OCI-LY1 (cell line): ENCODE measurements at regions not wholly inside any gene's neighbourhood (a gene's known extent, or its start where the extent isn't known, plus 50 kb on each side); places are given as distances from the start of the nearest gene placed in this dataset.
"Not testable (repeated sequence)": the region's sequence is repeated elsewhere in the genome, so short reads cannot be mapped to it uniquely, and the experiment has no call there.

Experiments
- H2AFZ ChIP-seq: fragments of 200-600 bp; sonication (generic), shearing (Covaris generic); 2 replicates; pipeline ENCODE4 v1.6.0; 2014; ENCODE audit warnings: antibody characterized with exemption, mild to moderate bottlenecking, low read length
- H3F3A ChIP-seq: fragments of 200-600 bp; sonication (generic), shearing (Covaris generic); 2 replicates; pipeline ENCODE4 v1.6.0; 2014; ENCODE audit warnings: mild to moderate bottlenecking, antibody characterized with exemption, low read length, moderate library complexity; ENCODE audit not compliant: insufficient read depth
- H3K27ac ChIP-seq: fragments of 200-600 bp; sonication (generic); 2 replicates; pipeline ENCODE4 v1.5.1; 2014; ENCODE audit warnings: low read length, mixed run types, mild to moderate bottlenecking, low read depth; ENCODE audit not compliant: poor library complexity, severe bottlenecking
- H3K27me3 ChIP-seq: fragments of 200-600 bp; sonication (generic); 2 replicates; pipeline ENCODE4 v1.6.0; 2014; ENCODE audit warnings: antibody characterized with exemption, mild to moderate bottlenecking, low read length, moderate library complexity; ENCODE audit not compliant: insufficient read depth
- H3K36me3 ChIP-seq: fragments of 200-600 bp; sonication (generic); 2 replicates; pipeline ENCODE4 v1.6.1; 2014; ENCODE audit warnings: mild to moderate bottlenecking, antibody characterized with exemption, low read length, moderate library complexity, mixed read lengths; ENCODE audit not compliant: insufficient read depth
- H3K4me1 ChIP-seq: fragments of 200-600 bp; sonication (generic); 2 replicates; pipeline ENCODE4 v1.5.1; 2014; ENCODE audit warnings: mild to moderate bottlenecking, low read length, moderate library complexity; ENCODE audit not compliant: insufficient read depth, severe bottlenecking
- H3K4me2 ChIP-seq: fragments of 200-600 bp; sonication (generic), shearing (Covaris generic); 2 replicates; pipeline ENCODE4 v1.6.1; 2014; ENCODE audit warnings: low read length
- H3K4me3 ChIP-seq: fragments of 200-600 bp; sonication (generic); 2 replicates; pipeline ENCODE4 v1.5.1; 2014; ENCODE audit warnings: low read length, low read depth, mild to moderate bottlenecking, mixed read lengths; ENCODE audit not compliant: poor library complexity, severe bottlenecking
- H3K79me2 ChIP-seq: fragments of 200-600 bp; shearing (Covaris generic); 2 replicates; pipeline ENCODE4 v1.6.1; 2016; ENCODE audit warnings: mixed run types, low read length, mixed read lengths; ENCODE audit not compliant: insufficient read depth
- H3K9ac ChIP-seq: fragments of 200-600 bp; sonication (generic), shearing (Covaris generic); 2 replicates; pipeline ENCODE4 v1.6.1; 2014; ENCODE audit warnings: mild to moderate bottlenecking, low read length, mixed read lengths
- H3K9me2 ChIP-seq: fragments of 200-600 bp; sonication (generic), shearing (Covaris generic); 2 replicates; pipeline ENCODE4 v1.6.1; 2014; ENCODE audit warnings: low read depth, mild to moderate bottlenecking, low read length, mixed read lengths
- H3K9me3 ChIP-seq: fragments of 200-600 bp; shearing (Covaris generic); 2 replicates; pipeline ENCODE4 v1.6.1; 2014; ENCODE audit warnings: low read length, mixed read lengths
- H4K20me1 ChIP-seq: fragments of 200-600 bp; sonication (generic), shearing (Covaris generic); 2 replicates; pipeline ENCODE4 v1.6.0; 2016; ENCODE audit warnings: mild to moderate bottlenecking, low read length; ENCODE audit not compliant: insufficient read depth
- EZH2 ChIP-seq: fragments of 200-600 bp; sonication (generic), shearing (Covaris generic); IDR thresholded peaks from 2 replicates; pipeline ENCODE4 v1.8.0; 2017; ENCODE audit warnings: borderline replicate concordance, mixed run types, mild to moderate bottlenecking, antibody characterized with exemption, low read length, moderate library complexity, mixed read lengths
- TF ChIP-seq, protein P1 (sequence below): fragments of 200-600 bp; sonication (generic), shearing (Covaris generic); IDR thresholded peaks from 2 replicates; pipeline ENCODE4 v1.5.1; 2017; ENCODE audit warnings: mild to moderate bottlenecking, antibody characterized with exemption, low read length, moderate library complexity, mixed read lengths

- Histone ChIP-seq H3K4me1 (peaks cover 12% of the 10 kb centered on the region), H3K4me2 (no peak overlapping the region), H3F3A (no peaks in the 10 kb centered on the region), H3K36me3 (no peaks in the 10 kb centered on the region), H3K79me2 (no peaks in the 10 kb centered on the region), H3K9me3 (no peaks in the 10 kb centered on the region), H3K9ac (no peak overlapping the region), H3K27me3 (no peaks in the 10 kb centered on the region), H4K20me1 (no peaks in the 10 kb centered on the region), H2AFZ (no peak overlapping the region), H3K9me2 (no peaks in the 10 kb centered on the region), H3K4me3 (no peak overlapping the region), H3K27ac (no peak overlapping the region)
- no peak for TF ChIP-seq EZH2
- TF ChIP-seq, protein P1, sequence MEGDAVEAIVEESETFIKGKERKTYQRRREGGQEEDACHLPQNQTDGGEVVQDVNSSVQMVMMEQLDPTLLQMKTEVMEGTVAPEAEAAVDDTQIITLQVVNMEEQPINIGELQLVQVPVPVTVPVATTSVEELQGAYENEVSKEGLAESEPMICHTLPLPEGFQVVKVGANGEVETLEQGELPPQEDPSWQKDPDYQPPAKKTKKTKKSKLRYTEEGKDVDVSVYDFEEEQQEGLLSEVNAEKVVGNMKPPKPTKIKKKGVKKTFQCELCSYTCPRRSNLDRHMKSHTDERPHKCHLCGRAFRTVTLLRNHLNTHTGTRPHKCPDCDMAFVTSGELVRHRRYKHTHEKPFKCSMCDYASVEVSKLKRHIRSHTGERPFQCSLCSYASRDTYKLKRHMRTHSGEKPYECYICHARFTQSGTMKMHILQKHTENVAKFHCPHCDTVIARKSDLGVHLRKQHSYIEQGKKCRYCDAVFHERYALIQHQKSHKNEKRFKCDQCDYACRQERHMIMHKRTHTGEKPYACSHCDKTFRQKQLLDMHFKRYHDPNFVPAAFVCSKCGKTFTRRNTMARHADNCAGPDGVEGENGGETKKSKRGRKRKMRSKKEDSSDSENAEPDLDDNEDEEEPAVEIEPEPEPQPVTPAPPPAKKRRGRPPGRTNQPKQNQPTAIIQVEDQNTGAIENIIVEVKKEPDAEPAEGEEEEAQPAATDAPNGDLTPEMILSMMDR = peak; percentile 81
These were observed 116.3 kb downstream of the OR2B2 start for GRCh38 chr6:27795697-27796494.

- no peaks in the 10 kb centered on the region for H3K9me2 ChIP-seq
- H3K27me3 ChIP-seq = no peaks in the 10 kb centered on the region
- H3K79me2 ChIP-seq = no peaks in the 10 kb centered on the region
- H3K36me3 ChIP-seq = no peaks in the 10 kb centered on the region
- no peak for TF ChIP-seq EZH2
- TF ChIP-seq, protein P1 = no peak
- no peak overlapping the region for H2AFZ ChIP-seq
- H3K4me1 ChIP-seq = peaks cover 12% of the 10 kb centered on the region
- H3K9ac ChIP-seq = no peak overlapping the region
- no peak overlapping the region for H3K4me2 ChIP-seq
- H3K27ac ChIP-seq = no peak overlapping the region
- no peaks in the 10 kb centered on the region for H4K20me1 ChIP-seq
- H3K4me3 ChIP-seq = no peak overlapping the region
- no peaks in the 10 kb centered on the region for H3F3A ChIP-seq
- no peaks in the 10 kb centered on the region for H3K9me3 ChIP-seq
These were observed 120.8 kb downstream of the OR2B2 start for GRCh38 chr6:27791182-27791943.

DNA sequence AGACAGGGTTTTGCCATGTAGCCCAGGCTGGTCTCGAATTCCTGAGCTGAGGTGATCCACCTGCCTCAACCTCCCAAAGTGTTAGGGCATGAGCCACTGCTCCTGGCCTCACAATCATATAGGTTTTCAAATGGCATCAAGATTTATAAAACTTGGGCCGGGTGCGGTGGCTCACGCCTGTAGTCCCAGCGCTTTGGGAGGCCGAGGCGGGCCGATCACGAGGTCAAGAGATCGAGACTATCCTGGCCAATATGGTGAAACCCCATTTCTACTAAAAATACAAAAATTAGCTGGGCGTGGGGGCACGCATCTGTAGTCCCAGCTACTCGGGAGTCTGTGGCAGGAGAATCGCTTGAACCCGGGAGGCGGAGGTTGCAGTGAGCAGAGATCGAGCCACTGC lies 123.8 kb downstream of the OR2B2 start:
- H4K20me1 ChIP-seq, H3K27me3 ChIP-seq, H3K4me2 ChIP-seq, H3K79me2 ChIP-seq, H3K9me3 ChIP-seq, H2AFZ ChIP-seq, H3F3A ChIP-seq, H3K9me2 ChIP-seq, H3K4me3 ChIP-seq, H3K27ac ChIP-seq, H3K36me3 ChIP-seq, H3K9ac ChIP-seq: not testable (repeated sequence)
- H3K4me1 ChIP-seq = peaks cover 12% of the 10 kb centered on the region
